ENCODE measurements at regions not wholly inside any gene's neighbourhood (a gene's known extent, or its start where the extent isn't known, plus 50 kb on each side); places are given as distances from the start of the nearest gene placed in this dataset.
A peak's percentile ranks its signal among the peaks of the same experiment; 100 is the strongest.

DNA sequence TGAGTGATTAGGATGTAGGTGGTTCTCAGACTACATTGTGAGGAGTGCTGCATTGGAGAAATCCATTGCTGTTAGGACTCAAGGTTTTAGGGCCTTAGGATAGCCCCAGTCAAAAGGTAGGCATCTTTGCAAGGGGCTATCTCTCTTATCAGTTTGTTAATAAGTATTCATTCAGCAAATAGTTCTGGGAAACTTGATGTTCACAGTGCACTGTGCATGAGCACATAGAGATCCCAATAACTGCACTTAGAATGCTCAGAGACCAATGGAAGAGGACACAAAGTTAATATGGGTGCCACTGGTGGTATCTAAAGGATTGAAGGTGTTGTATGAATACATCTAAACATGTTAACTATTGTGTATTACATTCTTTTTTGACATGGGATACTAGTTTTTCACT, 131.4 kb downstream of the KIF4B start:
- H3K9me2 ChIP-seq (replicated peaks; ENCODE audit: insufficient read depth, low read length): no peaks in the 10 kb centered on the region
- H3F3A ChIP-seq (ENCODE audit: insufficient read depth): no peaks in the 10 kb centered on the region
- no peaks in the 10 kb centered on the region for H3K27me3 ChIP-seq (ENCODE audit: low read length)
- H3K36me3 ChIP-seq (ENCODE audit: low read length): no peaks in the 10 kb centered on the region
- no peaks in the 10 kb centered on the region for H3K79me2 ChIP-seq (ENCODE audit: insufficient read depth, low read length)
- H3K27ac ChIP-seq (ENCODE audit: low read depth, low read length): no peak overlapping the region
- no peak overlapping the region for H2AFZ ChIP-seq (ENCODE audit: low read depth, low read length, severe bottlenecking)
- TF ChIP-seq, protein P1, sequence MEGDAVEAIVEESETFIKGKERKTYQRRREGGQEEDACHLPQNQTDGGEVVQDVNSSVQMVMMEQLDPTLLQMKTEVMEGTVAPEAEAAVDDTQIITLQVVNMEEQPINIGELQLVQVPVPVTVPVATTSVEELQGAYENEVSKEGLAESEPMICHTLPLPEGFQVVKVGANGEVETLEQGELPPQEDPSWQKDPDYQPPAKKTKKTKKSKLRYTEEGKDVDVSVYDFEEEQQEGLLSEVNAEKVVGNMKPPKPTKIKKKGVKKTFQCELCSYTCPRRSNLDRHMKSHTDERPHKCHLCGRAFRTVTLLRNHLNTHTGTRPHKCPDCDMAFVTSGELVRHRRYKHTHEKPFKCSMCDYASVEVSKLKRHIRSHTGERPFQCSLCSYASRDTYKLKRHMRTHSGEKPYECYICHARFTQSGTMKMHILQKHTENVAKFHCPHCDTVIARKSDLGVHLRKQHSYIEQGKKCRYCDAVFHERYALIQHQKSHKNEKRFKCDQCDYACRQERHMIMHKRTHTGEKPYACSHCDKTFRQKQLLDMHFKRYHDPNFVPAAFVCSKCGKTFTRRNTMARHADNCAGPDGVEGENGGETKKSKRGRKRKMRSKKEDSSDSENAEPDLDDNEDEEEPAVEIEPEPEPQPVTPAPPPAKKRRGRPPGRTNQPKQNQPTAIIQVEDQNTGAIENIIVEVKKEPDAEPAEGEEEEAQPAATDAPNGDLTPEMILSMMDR (IDR thresholded peaks at IDR 0.05; ENCODE audit: insufficient read depth, low read length, poor library complexity, severe bottlenecking): no peak
- no peak for TF ChIP-seq EZH2phosphoT487 (conservative IDR thresholded peaks at IDR 0.05; ENCODE audit: low read length)
- no peak overlapping the region for H3K4me3 ChIP-seq (ENCODE audit: insufficient read depth, low read length, poor library complexity, severe bottlenecking)
- no peak overlapping the region for H3K4me2 ChIP-seq (ENCODE audit: low read depth, low read length, poor library complexity, severe bottlenecking)
- no peak overlapping the region for H3K9ac ChIP-seq (ENCODE audit: low read length)
- H4K20me1 ChIP-seq (ENCODE audit: low read depth, low read length): no peaks in the 10 kb centered on the region
- H3K9me3 ChIP-seq (ENCODE audit: insufficient read depth, low read length): no peaks in the 10 kb centered on the region

DNA sequence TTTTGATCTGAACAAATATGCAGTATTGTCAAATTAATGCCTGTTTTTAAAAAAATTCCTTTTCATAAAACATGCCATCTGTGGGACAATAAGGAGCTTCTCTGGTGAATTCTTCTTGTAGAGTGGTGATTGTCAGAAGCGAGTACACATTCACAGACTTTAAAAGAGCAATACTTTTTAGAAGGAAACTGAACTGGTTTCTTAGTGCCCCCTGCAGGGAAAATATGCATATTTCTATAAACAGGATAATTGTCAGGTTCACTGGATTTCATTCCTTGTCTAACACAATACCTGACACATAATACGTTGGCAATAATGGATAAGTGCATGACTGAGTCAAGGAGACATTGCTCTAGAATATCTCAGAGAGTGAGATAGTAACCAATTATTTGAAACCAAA, 133.7 kb downstream of the KIF4B start:
- H3K27ac ChIP-seq (ENCODE audit: low read depth, low read length): no peak overlapping the region
- no peak overlapping the region for H2AFZ ChIP-seq (ENCODE audit: low read depth, low read length, severe bottlenecking)
- H3K9ac ChIP-seq (ENCODE audit: low read length): no peak overlapping the region

DNA sequence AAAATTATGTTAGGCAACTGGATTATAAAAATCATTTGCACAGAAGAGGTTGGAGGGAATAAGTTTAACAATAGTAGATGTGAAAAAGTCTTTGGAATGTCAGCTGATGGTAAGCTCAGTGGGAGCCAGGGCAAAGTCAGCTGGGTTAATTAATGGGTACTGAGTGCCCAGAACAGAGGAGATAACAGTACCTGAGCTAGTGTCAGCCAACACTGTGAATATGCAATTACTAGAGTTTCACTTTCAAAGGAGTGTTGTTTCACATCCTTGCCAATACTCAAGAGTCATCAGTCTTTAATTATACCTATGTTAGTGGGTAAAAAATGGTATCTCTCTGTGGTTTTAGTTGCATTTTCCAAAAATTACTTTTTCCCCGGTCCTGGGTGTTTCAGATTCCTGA, 135.1 kb downstream of the KIF4B start:
- Histone ChIP-seq H3K27me3 (ENCODE audit: low read length) (no peaks in the 10 kb centered on the region), H3K4me2 (ENCODE audit: low read depth, low read length, poor library complexity, severe bottlenecking) (no peak overlapping the region), H3K36me3 (ENCODE audit: low read length) (no peaks in the 10 kb centered on the region), H3K27ac (ENCODE audit: low read depth, low read length) (no peak overlapping the region), H3K4me3 (ENCODE audit: insufficient read depth, low read length, poor library complexity, severe bottlenecking) (no peak overlapping the region), H4K20me1 (ENCODE audit: low read depth, low read length) (no peaks in the 10 kb centered on the region), H3K9me2 (replicated peaks; ENCODE audit: insufficient read depth, low read length) (no peaks in the 10 kb centered on the region), H3K9ac (ENCODE audit: low read length) (no peak overlapping the region), H3F3A (ENCODE audit: insufficient read depth) (no peaks in the 10 kb centered on the region), H2AFZ (ENCODE audit: low read depth, low read length, severe bottlenecking) (no peak overlapping the region), H3K9me3 (ENCODE audit: insufficient read depth, low read length) (no peaks in the 10 kb centered on the region), H3K79me2 (ENCODE audit: insufficient read depth, low read length) (no peaks in the 10 kb centered on the region)
- no peak for TF ChIP-seq EZH2phosphoT487 (conservative IDR thresholded peaks at IDR 0.05; ENCODE audit: low read length)
- TF ChIP-seq, protein P1 (IDR thresholded peaks at IDR 0.05; ENCODE audit: insufficient read depth, low read length, poor library complexity, severe bottlenecking): no peak

More for the DNA sequence above, 133.7 kb downstream of the KIF4B start:
- Histone ChIP-seq H3K4me2 (ENCODE audit: low read depth, low read length, poor library complexity, severe bottlenecking) (no peak overlapping the region), H3K27me3 (ENCODE audit: low read length) (no peaks in the 10 kb centered on the region), H4K20me1 (ENCODE audit: low read depth, low read length) (no peaks in the 10 kb centered on the region), H3K36me3 (ENCODE audit: low read length) (no peaks in the 10 kb centered on the region), H3F3A (ENCODE audit: insufficient read depth) (no peaks in the 10 kb centered on the region), H3K79me2 (ENCODE audit: insufficient read depth, low read length) (no peaks in the 10 kb centered on the region), H3K4me3 (ENCODE audit: insufficient read depth, low read length, poor library complexity, severe bottlenecking) (no peak overlapping the region), H3K9me3 (ENCODE audit: insufficient read depth, low read length) (no peaks in the 10 kb centered on the region), H3K9me2 (replicated peaks; ENCODE audit: insufficient read depth, low read length) (no peaks in the 10 kb centered on the region)
- TF ChIP-seq, protein P1 (IDR thresholded peaks at IDR 0.05; ENCODE audit: insufficient read depth, low read length, poor library complexity, severe bottlenecking): peak; percentile 10
- TF ChIP-seq EZH2phosphoT487 (conservative IDR thresholded peaks at IDR 0.05; ENCODE audit: low read length): no peak
